GM21825 (cell line): ENCODE measurements at regions not wholly inside any gene's neighbourhood (a gene's known extent, or its start where the extent isn't known, plus 50 kb on each side); places are given as distances from the start of the nearest gene placed in this dataset.
"Not testable (repeated sequence)": the region's sequence is repeated elsewhere in the genome, so short reads cannot be mapped to it uniquely, and the experiment has no call there.

Source experiments
- ATAC-seq: cut with Tn5 transposase; IDR thresholded peaks from one replicate; pipeline ENCODE4 v1.9.1; 2021; ENCODE audit warnings: mild to moderate bottlenecking, moderate library complexity; ENCODE audit not compliant: unreplicated experiment

DNA sequence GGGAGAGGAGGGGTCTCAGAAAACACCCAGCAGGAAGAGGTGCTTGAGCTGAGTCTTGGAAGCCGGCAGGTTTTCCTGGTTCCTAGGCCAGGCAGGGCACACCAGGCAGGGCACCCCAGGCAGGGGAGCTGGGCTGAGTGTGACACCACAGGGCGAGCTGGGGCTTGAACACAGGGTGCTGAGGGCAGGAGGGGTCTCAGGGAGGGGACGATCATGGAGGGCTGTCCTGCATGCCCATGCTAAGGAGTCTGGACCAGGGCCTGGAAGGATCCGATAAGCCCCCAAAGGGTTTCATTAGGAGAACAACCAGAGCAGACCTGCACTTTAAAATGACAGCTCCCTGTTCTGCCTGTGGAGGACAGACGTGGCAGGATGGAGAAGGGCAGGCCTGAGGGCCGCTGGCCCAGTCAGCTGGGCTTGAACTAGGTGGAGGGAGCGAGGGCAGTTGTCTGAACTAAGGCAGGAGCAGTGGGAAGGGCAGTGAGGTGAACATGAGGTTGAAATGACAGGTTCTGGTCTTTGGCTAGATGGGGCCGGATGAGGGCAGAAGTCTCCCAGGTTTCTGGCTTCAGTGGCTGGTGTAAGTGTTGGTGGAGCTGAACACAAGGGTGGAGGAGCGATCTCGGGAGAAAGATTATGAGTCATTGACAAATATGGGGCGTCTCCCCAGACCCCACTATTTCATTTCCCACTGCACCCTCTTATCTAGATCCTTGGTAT is 171.0 kb upstream of the PZP start:
- no peak for ATAC-seq

DNA sequence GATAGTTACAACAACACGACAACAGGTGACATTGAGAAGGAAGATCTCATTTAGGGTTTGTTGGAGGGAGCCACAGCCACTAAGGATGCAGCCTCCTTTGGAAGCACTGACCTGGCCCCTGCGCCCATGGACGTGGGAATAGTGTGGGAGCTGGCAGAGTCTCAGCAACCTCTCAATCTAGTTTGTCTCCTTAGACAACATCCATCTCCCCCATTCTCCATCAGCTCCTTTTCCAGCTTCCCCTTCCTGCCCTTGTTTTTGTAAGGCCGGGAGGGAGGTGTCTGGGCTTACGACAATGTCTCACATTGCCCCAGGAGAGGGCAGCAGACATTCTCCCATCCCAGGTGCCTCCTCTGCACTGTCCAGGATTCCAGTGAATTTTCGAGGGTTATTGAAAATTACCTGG is 170.2 kb upstream of the PZP start:
- no peak for ATAC-seq

DNA sequence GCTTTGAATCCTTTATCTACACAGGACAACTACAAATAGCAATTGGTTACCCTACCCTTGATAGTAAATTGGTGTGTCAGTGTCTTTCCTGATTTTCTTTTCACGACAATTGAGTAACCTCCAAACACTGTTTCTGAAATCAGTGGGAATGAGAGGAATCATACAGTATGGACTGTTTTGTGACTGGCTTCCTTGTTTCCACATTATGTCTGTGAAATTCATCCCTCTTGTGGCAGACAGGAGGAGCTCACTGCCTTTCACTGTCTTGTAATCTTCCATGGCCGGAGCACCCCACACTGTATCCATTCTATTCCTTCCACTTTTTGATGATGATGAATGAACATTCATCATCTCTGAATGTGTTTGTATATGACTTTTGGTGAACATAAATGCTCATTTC is 164.0 kb upstream of the PZP start:
- ATAC-seq = no peak

DNA sequence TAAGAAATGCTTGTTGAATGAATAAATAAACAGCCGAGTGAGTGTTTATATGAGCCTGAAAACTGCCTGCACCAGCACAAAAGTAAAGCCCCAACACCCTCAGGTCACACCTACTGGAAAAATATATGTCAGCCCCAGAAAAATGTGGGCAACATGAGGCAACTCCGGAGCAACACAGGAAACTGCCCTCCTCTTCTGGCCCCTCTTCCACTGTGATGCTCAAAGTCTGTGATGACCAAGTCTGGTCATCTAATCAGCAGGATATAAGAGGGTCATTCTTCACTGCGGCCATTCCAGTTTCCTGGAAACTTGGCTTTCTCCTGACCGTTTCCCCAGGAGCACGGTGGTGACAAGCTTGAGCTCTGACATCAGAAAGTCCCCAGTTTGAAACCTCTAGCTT is 159.6 kb upstream of the PZP start:
- no peak for ATAC-seq

DNA sequence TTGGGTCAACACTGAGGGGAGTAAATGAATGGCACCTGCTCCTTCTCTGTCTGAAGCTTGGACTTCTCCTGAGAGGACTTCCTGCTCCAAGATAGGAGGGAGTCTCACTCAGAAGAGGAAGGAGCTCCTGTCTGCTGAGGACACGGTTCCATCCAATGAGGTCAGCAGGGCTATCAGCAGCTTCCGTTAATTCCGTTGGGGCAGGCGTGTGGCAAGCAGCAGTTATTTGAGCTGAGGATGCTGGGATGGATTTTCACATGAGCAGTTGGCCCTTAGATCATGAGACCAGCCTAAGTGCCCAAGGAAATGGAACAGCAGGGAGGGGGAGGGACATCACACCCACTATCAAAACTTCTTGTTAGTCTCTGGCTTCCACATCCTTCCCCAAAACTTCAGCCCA is 159.0 kb upstream of the PZP start:
- ATAC-seq = no peak

DNA sequence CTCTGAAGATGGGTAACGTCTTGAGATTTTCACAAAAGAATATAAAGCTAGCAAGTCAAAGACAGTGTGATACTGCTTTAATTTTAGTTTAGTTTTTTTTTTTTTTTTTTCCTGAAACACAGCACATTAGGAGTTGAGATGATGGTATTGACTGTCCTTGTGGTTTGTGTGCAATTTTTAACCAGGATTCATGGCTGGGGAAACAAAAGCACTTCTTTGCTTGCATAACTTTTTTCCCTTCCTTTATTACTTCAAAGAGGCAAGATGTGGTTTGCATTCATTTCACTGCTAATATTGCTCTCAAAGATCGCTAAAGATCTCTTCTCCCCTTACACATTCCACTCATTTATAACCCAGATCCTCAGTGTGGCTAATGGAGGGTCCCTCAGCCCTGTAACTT is 157.1 kb upstream of the PZP start:
- ATAC-seq = no peak

DNA sequence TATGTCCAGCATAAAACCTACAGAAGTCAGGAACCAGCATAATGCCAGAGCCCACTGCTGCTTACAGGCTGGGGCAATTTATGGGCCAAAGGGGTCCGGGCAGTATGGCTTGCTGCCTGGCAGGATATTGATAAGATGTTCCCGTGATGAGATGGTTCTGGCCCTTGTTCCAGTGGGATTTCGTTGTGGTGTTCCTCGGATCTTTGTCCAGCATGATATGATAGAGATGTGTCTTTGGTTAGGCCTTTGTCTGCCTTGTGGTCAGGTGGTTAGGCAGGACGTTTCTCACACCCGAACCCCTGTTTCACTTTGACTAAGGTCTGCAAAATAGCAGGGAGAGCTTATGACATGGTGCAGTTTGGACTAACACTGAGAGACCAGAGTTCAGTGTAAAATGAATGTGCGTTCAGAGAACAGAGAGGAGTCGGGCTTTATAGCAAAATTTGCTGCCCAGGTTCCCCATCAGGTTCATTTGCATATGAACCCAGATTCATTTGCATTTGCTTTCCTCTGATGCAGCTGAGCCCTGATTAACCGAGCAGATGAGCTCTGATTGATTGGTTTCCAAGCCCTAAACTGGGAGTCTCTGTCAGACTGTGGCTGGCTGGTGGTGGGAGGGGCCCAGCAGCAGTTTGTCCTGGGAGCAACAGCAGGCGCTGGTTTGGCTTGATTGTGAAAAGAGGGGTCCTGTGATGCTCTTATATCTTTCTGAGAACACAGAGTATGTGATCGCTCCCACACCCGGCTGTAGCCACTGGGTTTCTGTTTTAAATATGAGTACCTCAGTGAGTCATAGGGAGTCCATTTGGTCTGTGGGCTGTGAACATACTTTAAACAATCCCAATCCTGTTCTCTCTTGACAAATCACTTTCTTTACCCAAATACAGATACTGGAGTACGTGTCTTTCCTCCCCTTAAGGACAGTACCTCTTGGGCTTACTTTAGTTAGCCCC is 156.3 kb upstream of the PZP start:
- peak; percentile 79 for ATAC-seq

DNA sequence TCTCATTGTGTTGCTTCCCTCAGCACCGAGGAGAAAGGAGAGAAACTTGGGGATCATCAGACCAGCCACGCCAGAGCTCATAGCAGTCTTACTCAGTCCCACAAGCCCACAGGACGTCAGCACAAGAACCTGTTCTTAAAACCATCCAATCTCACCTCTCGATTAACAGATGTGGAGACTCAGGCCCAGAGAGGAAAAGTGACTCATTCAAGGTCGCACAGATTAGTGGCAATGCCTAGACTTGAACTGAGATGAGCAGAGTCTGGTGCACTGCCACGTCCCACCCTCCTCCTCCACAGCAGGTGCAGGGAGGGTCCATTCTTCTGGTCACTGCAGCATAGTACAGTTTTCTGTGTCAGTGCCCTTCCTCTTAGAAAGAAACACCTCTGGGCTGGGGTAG is 154.9 kb upstream of the PZP start:
- no peak for ATAC-seq

DNA sequence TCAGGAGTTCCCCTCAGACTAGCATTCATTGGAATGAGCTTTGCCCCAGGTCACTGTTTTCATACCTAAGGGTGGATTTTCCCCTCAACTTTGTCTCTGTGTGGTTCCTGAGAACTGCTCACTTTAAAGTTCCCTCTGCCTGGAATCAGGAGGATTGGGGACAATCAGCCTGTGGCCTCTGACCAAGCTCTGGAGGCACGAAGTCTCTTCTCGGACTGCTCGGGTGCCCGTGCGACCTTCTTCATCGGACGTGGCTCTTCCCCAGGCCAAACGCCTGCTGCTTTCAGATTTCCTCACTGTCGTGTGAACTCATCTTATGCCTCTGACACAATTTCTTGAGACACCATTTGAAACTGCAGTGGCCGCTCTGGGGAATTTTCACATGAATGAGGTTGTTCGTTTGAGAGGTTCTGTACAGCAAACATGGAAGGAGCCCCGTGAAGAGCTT is 153.7 kb upstream of the PZP start:
- ATAC-seq = no peak

DNA sequence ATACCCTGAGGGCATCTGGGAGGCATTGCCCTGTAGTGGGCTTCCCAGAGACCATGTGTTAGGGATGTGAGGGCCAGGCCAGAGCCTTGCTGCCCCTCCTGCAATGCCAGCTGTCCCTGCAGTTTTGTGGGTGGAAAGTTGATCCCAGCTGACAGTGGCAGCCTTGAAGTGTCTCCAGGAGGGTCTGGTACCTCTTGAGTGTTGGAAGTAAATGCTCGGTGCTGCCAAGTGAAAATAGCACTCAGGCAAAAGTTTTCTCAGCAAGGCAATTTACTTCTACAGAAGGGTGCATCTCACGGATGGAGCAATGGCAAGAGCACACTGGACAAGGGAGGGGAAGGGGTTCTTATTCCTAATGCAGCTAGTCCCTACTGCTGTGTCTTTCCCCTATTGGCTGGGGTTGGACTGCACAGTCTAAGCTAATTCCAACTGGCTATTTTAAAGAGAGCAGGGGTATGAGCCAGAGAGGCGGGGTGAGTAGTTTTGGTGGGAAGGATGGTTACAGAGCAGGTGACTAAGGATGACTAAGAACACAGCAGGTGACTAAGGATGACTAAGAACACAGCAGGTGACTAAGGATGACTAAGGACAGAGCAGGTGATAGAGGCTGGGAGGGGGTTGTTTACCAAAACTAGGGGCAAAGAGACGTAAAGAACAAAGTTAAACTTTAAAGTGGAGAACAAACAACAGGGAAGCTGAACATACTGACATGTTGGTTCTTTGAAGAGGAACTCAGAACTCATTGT is 146.0 kb upstream of the PZP start:
- ATAC-seq = not testable (repeated sequence)

DNA sequence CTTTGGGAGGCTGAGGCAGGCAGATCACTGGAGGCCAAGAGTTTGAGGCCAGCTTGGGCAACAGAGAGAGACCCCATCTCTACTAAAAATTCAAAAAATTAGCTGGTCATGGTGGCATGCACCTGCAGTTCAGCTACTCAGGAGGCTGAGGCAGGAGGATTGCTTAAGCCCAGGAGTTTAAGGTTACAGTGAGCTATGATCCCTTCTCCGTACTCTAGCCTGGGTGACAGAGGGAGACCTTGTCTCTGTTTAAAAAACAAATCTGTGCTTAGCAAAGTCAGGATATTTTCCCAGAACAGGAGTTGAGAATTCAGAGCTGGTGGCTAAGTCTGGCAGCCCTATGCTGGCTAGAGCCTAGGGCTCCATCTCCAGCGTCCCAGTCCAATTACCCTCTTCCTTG is 142.9 kb upstream of the PZP start:
- no peak for ATAC-seq

DNA sequence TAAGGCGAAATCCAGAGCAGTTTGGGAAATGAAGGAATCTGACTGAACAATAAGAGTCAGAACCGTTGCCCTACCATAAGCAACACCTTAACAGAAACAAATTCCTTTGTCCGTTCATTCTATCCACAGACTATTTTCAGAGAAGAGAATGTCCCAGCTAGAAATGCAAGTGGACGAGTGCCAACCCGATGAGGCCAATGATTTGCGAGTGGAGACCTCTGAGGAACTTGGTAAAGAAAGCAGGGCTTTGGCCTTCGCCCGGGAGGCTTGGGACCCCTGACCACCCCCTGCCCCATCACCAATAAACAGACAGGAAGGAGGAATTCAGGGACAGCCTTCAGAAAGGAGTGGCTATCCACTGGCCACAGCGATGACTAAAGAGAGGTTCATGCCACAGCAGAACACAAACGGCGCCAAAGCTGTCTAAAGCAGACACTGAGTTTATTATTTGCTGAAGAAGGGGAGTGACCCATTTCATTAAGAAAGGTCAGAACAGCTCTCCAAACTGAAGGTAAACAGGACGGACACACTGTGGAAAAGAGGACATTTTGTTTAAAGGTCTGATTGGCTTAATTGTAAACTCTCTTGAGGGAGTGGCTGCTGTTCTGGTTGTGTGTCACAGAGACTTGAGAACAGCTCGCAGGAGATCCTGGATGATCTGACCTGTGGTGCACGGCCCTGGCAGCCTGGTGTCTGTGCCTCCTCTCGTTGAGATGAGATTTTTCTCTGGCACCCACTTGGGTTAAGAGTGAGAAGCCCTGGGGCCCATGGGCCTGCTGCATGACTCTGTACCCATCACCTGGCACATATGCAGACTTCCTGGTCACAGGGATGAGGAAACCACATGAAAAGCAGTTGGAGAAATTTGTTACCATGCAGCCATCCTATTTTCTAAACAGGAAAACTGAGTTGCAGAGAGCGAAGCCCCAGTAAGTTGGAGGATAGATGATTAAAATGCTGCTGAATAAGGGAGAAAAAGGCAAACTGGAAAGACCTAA is 142.0 kb upstream of the PZP start:
- ATAC-seq = no peak

DNA sequence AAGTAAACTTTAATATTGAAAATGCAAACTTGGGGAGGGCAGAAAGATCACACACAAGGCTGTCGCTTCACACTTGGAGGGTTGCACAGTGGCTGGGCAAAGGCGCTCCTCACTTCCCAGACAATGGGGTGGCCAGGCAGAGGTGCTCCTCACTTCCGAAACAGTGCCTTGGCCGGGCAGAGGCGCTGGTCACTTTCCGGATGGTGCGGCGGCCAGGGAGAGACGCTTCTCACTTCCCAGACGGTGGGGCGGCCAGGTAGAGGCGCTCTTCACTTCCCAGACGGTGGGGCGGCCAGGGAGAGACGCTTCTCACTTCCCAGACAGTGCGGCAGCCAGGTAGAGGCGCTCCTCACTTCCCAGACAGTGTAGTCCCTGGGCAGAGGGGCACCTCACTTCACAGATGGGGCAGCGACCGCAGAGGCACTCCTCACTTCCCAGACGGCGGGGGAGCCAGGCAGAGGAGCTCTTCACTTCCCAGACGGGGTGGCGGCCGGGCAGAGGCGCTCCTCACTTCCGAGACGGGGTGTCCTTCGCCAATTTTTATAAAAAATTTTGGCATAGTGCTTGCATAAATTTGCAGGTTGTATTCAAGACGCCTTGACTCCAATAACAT is 140.8 kb upstream of the PZP start:
- ATAC-seq = no peak

DNA sequence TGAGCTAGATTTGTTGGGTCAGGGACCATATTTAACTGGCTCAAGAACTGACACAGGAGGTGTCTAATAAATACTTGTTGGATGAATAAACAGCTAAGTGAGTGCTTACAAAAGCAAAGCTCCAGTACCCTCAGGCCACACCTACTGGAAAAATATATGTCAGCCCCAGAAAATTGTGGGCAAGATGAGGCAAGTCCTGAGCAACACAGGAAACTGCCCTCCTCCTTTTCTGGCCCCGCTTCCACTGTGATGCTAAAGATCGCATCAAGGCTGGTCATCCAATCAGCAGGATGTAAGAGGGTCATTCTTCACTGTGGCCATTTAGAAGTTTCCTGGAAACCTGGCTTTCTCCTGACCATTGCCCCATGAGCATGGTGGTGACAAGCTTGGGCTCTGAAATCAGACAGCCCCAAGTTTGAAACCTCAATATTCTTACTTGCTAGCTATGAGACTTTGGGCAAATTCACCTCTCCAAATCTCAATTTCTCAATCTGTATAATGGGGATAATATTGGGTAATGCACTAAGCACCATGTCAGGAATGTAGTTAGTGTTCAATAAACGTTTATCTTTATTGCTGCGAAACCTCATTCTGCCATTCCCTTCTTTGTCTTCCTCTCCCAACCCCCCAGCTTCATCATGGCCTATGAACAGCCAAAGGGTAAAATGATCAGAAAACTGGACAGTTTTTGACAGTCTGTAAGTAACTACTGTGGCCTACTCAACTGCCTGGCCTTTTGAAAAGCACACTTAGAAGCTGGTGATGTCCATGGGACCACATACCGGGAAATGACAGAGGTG is 139.3 kb upstream of the PZP start:
- no peak for ATAC-seq

DNA sequence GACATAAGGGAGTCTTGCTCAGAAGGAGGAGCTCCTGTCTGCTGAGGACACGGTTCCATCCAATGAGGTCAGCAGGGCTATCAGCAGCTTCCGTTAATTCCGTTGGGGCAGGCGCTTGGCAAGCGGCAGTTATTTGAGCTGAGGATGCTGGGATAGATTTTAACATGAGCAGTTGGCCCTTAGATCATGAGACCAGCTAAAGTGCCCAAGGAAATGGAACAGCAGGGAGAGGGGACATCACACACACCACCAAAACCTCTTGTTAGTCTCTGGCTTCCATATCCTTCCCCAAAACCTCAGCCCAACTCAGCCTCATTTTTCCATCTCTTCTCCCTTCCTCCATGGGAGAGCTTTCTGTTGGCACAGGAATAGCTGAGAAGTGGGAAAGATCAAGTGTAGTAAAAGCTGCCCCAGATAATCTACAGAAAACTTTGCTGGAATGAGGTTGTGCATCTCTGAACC is 138.7 kb upstream of the PZP start:
- no peak for ATAC-seq

DNA sequence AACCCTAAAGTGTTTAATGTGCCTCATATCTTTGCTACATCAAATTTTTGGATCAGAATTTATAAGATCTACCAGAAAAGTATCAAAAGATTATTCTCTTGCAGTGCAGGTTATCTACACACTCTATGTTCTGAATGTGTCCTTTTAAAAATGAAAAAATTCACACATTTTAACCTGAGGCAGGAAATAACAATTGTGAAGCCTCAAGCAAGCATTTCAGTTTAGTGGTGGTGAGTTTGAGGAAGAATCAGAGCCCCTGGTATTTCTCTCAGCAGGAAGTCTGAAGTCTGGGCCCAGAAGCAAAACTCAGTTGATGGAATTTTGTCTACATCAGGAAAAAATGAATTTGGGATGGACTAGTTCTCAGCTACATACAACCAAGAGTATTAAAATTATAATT is 137.0 kb upstream of the PZP start:
- ATAC-seq = no peak

DNA sequence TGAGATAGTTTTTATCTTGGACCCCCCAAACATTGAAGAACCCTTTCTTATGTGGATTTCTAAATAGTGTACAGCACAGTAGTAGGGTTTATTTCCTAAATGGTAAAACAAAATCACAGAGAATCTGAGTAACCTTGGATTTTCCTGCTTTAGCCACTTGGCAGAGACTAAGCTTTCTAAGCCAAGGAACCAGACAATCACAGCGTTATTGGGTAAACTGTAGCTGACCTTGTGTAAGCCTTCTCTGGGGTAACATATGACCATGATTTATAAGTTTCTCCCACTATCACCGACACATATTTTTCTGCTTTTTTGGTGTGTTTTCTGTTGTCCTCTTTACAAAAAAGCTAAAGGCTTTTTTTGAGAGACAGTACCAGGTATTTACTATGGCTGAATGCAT is 136.3 kb upstream of the PZP start:
- ATAC-seq = no peak

DNA sequence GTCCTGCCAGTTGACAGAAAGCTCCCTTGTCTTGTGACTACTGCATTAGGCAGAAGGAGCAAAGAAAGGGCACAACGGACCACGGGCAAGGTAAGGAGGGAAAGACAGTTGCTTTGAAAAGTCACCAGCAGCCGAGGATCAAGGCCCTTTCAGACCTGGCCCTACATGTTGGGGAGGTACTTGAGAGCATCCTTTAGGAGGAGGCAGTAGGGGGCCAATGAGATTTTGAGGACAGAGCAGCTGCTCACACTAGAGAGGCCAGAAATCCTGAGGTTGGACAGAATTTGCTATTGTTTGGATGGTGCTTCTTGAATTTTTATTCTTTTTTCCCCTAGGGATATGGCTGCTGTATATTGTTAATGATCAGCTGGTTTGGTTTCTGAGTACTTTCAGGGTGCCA is 135.5 kb upstream of the PZP start:
- no peak for ATAC-seq
